ENCODE measurements at regions not wholly inside any gene's neighbourhood (a gene's known extent, or its start where the extent isn't known, plus 50 kb on each side); places are given as distances from the start of the nearest gene placed in this dataset.

DNA sequence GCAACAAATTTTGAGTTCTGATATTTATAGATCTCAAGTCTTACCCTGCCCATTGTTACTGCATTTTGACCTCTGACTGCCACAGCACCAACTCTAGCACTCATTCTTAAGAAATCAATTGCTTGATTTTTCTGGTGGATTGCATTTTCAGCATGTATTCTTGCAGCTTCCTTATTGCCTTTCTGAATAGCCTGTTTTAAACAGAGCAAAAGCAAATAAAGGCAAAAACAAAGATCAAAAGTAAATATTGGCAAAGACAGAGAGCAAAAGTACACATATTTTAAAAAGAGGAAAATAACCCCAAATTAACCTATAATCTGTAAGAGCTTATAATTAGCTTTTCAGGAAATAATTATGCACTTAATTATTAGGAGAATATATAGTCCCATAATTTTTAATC lies 129.4 kb upstream of the TENT5D start:
- no peaks in the 10 kb centered on the region for H3K36me3 ChIP-seq
- no peaks in the 10 kb centered on the region for H3K4me1 ChIP-seq
- no peaks in the 10 kb centered on the region for H3K27me3 ChIP-seq
- DNase-seq, result no peak
- TF ChIP-seq, protein P1, sequence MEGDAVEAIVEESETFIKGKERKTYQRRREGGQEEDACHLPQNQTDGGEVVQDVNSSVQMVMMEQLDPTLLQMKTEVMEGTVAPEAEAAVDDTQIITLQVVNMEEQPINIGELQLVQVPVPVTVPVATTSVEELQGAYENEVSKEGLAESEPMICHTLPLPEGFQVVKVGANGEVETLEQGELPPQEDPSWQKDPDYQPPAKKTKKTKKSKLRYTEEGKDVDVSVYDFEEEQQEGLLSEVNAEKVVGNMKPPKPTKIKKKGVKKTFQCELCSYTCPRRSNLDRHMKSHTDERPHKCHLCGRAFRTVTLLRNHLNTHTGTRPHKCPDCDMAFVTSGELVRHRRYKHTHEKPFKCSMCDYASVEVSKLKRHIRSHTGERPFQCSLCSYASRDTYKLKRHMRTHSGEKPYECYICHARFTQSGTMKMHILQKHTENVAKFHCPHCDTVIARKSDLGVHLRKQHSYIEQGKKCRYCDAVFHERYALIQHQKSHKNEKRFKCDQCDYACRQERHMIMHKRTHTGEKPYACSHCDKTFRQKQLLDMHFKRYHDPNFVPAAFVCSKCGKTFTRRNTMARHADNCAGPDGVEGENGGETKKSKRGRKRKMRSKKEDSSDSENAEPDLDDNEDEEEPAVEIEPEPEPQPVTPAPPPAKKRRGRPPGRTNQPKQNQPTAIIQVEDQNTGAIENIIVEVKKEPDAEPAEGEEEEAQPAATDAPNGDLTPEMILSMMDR (IDR thresholded peaks at IDR 0.05), result no peak
- H3K4me3 ChIP-seq (replicated peaks in 1 of 3), result no peak overlapping the region
- H3K27ac ChIP-seq, result no peak overlapping the region
- intact Hi-C loops (cut with DNase I), result no loop called here
- no peaks in the 10 kb centered on the region for H3K9me3 ChIP-seq

DNA sequence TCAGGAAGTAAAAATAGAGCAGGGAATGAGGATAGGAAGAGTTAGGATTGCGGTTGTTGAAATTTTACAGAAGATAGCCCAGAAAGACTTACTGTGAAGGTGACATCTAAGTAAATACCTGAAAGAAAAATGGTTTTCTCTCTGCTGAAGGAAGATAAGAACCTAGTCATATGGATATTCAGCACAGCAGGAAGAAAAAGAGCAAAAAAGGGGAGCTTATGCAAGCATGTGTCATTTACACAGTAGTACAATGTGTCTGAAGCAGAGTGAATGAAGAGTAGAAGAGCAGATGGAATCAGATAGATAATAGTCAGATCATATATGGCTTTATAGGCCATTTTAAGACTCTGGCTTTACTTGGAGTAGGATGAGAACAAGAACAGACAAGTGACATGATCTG lies 126.9 kb upstream of the TENT5D start:
- WGBS, 2 donors, result 89 to 92% methylated on average over 1 of the region's 1 CpG
- intact Hi-C loops (cut with DNase I), result no loop called here
- Histone ChIP-seq H3K27me3 (no peaks in the 10 kb centered on the region), H3K4me3 (replicated peaks in 1 of 3) (no peak overlapping the region), H3K9me3 (no peaks in the 10 kb centered on the region), H3K4me1 (no peaks in the 10 kb centered on the region), H3K27ac (no peak overlapping the region), H3K36me3 (no peaks in the 10 kb centered on the region)
- TF ChIP-seq POLR2A (IDR thresholded peaks at IDR 0.05), result no peak
- TF ChIP-seq, protein P1 (IDR thresholded peaks at IDR 0.05), result no peak
- no peak for DNase-seq

DNA sequence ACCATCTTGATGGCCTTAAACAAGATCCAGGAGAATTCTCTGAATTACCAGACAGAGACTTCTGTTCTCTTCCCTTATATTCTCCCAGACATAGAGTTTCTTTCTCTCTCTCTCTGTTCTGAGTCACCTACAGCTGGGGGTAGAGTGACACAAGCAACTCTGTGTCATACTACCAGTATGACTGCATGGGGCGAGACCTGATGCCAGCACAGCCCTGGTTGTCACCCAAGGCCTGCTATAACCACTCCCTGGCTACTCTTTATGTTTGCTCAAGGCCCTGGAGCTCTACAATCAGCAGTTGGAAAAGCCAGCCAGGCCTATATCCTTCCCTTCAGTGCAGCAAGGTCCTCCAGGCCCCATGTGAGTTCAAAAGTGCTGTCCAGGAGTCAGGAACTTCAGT lies 114.2 kb upstream of the TENT5D start:
- 88 to 100% methylated on average over 1 of the region's 1 CpG for WGBS, 2 donors
- H3K36me3 ChIP-seq, result no peaks in the 10 kb centered on the region
- no peak overlapping the region for H3K4me3 ChIP-seq (replicated peaks in 1 of 3)
- TF ChIP-seq, protein P1 (IDR thresholded peaks at IDR 0.05), result no peak
- TF ChIP-seq POLR2A (IDR thresholded peaks at IDR 0.05), result no peak
- no peak for DNase-seq
- no peaks in the 10 kb centered on the region for H3K4me1 ChIP-seq
- H3K9me3 ChIP-seq, result no peaks in the 10 kb centered on the region
- H3K27ac ChIP-seq, result no peak overlapping the region
- H3K27me3 ChIP-seq, result no peaks in the 10 kb centered on the region
- intact Hi-C loops (cut with DNase I), result no loop called here

DNA sequence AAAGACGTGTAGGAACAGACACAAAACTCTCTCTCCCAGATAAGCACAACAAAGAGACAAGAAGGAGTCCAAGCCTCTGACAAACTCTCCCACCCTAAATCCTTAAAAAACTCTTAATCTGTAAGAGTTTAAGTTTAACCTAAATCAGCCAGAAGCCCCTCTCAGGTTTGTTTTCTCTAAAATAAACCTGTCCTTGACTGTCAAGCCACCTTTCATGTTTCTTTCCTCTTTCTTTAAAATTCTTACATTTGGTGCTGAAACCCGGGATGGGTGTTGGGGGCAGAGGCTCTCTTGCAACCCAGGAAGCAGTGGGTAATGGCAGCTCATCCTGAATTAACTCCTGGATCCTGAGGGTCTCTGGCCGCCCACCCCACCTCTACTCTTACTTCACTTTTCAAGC lies 107.8 kb upstream of the TENT5D start:
- Histone ChIP-seq H3K36me3 (no peaks in the 10 kb centered on the region), H3K4me1 (no peaks in the 10 kb centered on the region), H3K27me3 (no peaks in the 10 kb centered on the region), H3K27ac (no peak overlapping the region), H3K4me3 (replicated peaks in 1 of 3) (no peak overlapping the region), H3K9me3 (no peaks in the 10 kb centered on the region)
- intact Hi-C loops (cut with DNase I), result no loop called here
- no peak for TF ChIP-seq POLR2A (IDR thresholded peaks at IDR 0.05)
- TF ChIP-seq, protein P1 (IDR thresholded peaks at IDR 0.05), result no peak
- 64 to 93% methylated on average over 2 to 3 of the region's 3 CpGs for WGBS, 2 donors
- DNase-seq, result no peak

DNA sequence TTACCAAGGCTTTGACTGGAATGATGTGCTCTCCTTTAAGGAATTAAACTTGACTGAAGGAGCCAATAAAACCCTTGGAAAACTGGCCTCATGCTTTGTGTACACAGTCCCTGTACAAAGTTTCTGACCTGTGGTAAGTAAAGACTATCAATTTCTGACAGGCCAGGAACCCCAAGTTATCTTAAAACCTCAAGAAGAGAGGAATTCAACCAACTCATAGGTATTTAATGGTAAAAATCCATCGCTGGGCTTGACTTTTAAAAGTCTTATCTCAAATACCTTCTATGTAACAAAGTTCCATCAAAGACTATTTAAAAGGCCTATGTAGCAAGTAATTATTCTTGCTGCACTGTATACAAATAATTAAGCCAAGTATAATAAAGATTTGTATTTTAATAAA lies 103.7 kb upstream of the TENT5D start:
- TF ChIP-seq, protein P1 (IDR thresholded peaks at IDR 0.05), result no peak
- TF ChIP-seq POLR2A (IDR thresholded peaks at IDR 0.05), result no peak

More for the DNA sequence above, 103.7 kb upstream of the TENT5D start:
- H3K4me3 ChIP-seq (replicated peaks in 1 of 3), result no peak overlapping the region
- no peaks in the 10 kb centered on the region for H3K36me3 ChIP-seq
- no peak for DNase-seq
- intact Hi-C loops (cut with DNase I), result no loop called here
- no peak overlapping the region for H3K27ac ChIP-seq
- H3K9me3 ChIP-seq, result no peaks in the 10 kb centered on the region
- no peaks in the 10 kb centered on the region for H3K27me3 ChIP-seq
- WGBS, 2 donors, result 85 to 89% methylated on average over 1 of the region's 1 CpG
- H3K4me1 ChIP-seq, result no peaks in the 10 kb centered on the region

All from thyroid gland (tissue), 4 donors.